Left ventricle myocardium inferior (tissue), 1 donor: ENCODE measurements at regions not wholly inside any gene's neighbourhood (a gene's known extent, or its start where the extent isn't known, plus 50 kb on each side); places are given as distances from the start of the nearest gene placed in this dataset.

Source experiments
- DNase-seq: peaks from one replicate; pipeline ENCODE4 v3.0.0-alpha.2; 2020
- H3K27ac ChIP-seq: fragments of 200-600 bp; replicated peaks from 2 replicates; pipeline ENCODE4 v1.8.0; 2021
- H3K27me3 ChIP-seq: fragments of 200-600 bp; 2 replicates; pipeline ENCODE4 v1.8.0; 2021; ENCODE audit warnings: low read depth
- H3K36me3 ChIP-seq: fragments of 200-600 bp; 2 replicates; pipeline ENCODE4 v1.8.0; 2021
- H3K4me1 ChIP-seq: fragments of 200-600 bp; 2 replicates; pipeline ENCODE4 v1.8.0; 2021
- H3K4me3 ChIP-seq: fragments of 200-600 bp; 2 replicates; pipeline ENCODE4 v1.8.0; 2021; ENCODE audit warnings: mild to moderate bottlenecking, moderate library complexity
- H3K9me3 ChIP-seq: fragments of 200-600 bp; replicated peaks from 2 replicates; pipeline ENCODE4 v1.8.0; 2021
- intact Hi-C: fragments of 100-400 bp; cut with micrococcal nuclease; formaldehyde crosslinking; loops from one replicate; pipeline ENCODE4 v1.11.0; 2022
- TF ChIP-seq, protein P1 (sequence below): fragments of 200-600 bp; IDR thresholded peaks from 2 replicates; pipeline ENCODE4 v1.8.0; 2021; ENCODE audit warnings: antibody characterized with exemption, mild to moderate bottlenecking, borderline replicate concordance
- donor health status: DM: no; HTN: yes; CAD: no; lungs with severe emphysema.

DNA sequence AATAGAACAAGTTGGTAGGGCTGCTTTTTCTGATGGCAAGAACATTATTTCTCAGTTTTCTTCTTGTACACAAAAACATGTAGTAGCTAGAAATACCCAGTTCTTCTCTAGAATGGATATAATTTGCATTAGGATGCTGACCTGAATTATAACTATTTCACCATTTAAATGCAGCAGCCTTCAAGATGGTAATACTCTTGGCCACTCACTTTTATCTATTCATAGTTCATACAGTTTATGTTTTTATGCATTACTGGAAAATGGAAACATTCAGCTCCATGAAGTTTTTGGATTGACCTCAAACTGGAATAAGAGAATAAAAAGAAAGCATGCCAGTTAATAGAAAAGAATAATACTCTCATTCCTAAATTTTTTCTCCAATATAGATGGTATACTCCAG, 487.4 kb downstream of the PABPC4L start:
- H3K4me1 ChIP-seq, result no peaks in the 10 kb centered on the region
- H3K27me3 ChIP-seq, result no peaks in the 10 kb centered on the region
- intact Hi-C loops, result no loop called here
- no peaks in the 10 kb centered on the region for H3K9me3 ChIP-seq
- no peak overlapping the region for H3K27ac ChIP-seq
- TF ChIP-seq, protein P1, sequence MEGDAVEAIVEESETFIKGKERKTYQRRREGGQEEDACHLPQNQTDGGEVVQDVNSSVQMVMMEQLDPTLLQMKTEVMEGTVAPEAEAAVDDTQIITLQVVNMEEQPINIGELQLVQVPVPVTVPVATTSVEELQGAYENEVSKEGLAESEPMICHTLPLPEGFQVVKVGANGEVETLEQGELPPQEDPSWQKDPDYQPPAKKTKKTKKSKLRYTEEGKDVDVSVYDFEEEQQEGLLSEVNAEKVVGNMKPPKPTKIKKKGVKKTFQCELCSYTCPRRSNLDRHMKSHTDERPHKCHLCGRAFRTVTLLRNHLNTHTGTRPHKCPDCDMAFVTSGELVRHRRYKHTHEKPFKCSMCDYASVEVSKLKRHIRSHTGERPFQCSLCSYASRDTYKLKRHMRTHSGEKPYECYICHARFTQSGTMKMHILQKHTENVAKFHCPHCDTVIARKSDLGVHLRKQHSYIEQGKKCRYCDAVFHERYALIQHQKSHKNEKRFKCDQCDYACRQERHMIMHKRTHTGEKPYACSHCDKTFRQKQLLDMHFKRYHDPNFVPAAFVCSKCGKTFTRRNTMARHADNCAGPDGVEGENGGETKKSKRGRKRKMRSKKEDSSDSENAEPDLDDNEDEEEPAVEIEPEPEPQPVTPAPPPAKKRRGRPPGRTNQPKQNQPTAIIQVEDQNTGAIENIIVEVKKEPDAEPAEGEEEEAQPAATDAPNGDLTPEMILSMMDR, result no peak
- no peak for DNase-seq
- H3K4me3 ChIP-seq, result no peak overlapping the region
- H3K36me3 ChIP-seq, result no peaks in the 10 kb centered on the region

DNA sequence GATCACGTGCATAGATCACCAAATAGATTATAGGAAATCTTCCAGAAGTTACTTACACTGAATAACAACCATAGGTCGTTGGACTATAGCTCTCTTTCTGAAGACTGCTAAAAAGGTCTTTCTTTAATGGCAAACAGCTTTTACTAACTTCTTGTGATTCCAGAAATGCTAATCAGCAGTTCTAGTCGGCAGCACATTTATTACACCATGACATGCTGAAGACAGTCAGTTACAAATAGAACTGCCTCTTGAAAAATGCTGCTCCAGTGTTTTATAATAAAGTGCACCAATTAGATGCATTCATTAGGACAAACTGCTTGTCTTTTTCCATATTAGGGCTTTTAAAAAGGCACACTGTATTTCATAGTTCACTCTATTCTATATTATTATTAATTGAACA, 488.2 kb downstream of the PABPC4L start:
- TF ChIP-seq, protein P1, result no peak
- Histone ChIP-seq H3K27ac (no peak overlapping the region), H3K4me3 (no peak overlapping the region), H3K27me3 (no peaks in the 10 kb centered on the region), H3K9me3 (peaks cover 8% of the 10 kb centered on the region), H3K4me1 (no peaks in the 10 kb centered on the region), H3K36me3 (no peaks in the 10 kb centered on the region)
- no peak for DNase-seq
- intact Hi-C loops, result no loop called here

DNA sequence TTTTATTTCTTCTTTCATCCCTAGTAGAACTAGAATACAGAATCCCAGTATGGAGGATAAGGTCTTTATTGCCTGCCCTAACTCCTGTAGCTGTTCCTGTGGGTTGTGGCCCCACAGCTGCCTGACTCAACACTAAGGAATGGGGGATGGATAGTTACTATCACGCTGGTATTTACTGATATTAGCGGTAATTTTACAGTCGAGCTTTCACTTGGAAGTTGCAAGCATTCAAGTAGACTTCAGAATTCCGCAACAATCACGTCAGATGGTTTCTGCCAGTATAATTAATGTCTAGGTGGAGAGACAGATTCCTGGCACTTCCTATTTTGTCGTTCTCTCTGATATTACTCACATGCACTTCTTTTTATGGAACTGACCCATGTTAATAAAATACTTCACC, 489.8 kb downstream of the PABPC4L start:
- no peaks in the 10 kb centered on the region for H3K4me1 ChIP-seq
- H3K27me3 ChIP-seq, result no peaks in the 10 kb centered on the region
- no peak for DNase-seq
- no peak overlapping the region for H3K27ac ChIP-seq
- H3K4me3 ChIP-seq, result no peak overlapping the region
- no peaks in the 10 kb centered on the region for H3K36me3 ChIP-seq
- H3K9me3 ChIP-seq, result peaks cover 23% of the 10 kb centered on the region
- intact Hi-C loops, result no loop called here
- TF ChIP-seq, protein P1, result no peak

DNA sequence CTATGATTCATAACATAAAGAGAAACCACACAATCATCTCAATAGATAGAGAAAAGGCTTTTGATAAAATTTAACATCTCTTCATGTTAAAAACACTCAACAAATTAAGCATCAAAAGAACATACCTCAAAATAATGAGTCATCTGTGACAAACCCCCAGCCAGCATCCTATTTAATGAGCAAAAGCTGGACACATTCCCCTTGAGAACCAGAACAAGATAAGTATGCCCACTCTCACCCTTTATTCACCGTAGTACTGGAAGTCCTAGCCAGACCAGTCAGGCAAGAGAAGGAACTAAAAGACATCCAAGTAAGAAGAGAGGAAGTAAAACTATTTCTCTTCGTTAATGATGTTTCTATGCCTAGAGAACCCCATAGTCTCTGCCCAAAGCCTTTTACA, 507.2 kb downstream of the PABPC4L start:
- no peaks in the 10 kb centered on the region for H3K27me3 ChIP-seq
- no peak for DNase-seq
- no peaks in the 10 kb centered on the region for H3K36me3 ChIP-seq
- TF ChIP-seq, protein P1, result no peak
- no peak overlapping the region for H3K4me3 ChIP-seq
- intact Hi-C loops, result no loop called here
- no peaks in the 10 kb centered on the region for H3K4me1 ChIP-seq
- no peak overlapping the region for H3K27ac ChIP-seq
- H3K9me3 ChIP-seq, result no peaks in the 10 kb centered on the region

DNA sequence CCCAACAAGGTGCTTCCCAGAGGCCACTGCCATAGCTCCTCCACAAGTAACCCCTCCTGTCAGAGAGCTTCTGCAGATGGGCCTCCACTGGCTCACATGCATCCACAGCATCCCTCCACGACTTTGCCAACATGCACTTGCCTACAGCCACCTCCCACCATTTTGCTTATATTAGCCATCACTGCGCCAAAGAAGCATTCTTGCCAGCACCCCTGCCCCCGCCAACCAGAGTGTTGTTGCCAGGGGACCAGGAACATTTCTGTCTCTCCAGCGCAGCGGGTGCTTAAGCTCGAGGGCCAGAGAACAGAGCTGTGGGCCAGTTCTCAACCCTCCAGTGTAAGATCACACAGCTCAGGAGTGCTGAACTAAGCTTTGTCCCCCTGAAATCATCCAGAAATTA, 517.6 kb downstream of the PABPC4L start:
- intact Hi-C loops, result no loop called here
- H3K36me3 ChIP-seq, result no peaks in the 10 kb centered on the region
- DNase-seq, result no peak

More for the DNA sequence above, 517.6 kb downstream of the PABPC4L start:
- no peaks in the 10 kb centered on the region for H3K27me3 ChIP-seq
- peaks cover 19% of the 10 kb centered on the region for H3K9me3 ChIP-seq
- TF ChIP-seq, protein P1, result no peak
- no peak overlapping the region for H3K27ac ChIP-seq
- no peaks in the 10 kb centered on the region for H3K4me1 ChIP-seq
- no peak overlapping the region for H3K4me3 ChIP-seq
